Activated CD4-positive, alpha-beta T cell treated with anti-CD3 and anti-CD28 coated beads, Interleukin-2, amount 50 U/mL, for 16 hours (primary cell): ENCODE measurements at regions not wholly inside any gene's neighbourhood (a gene's known extent, or its start where the extent isn't known, plus 50 kb on each side); places are given as distances from the start of the nearest gene placed in this dataset.

Experiments used
- DNase-seq: peaks from one replicate; pipeline ENCODE4 v3.0.0-alpha.2; 2020

DNA sequence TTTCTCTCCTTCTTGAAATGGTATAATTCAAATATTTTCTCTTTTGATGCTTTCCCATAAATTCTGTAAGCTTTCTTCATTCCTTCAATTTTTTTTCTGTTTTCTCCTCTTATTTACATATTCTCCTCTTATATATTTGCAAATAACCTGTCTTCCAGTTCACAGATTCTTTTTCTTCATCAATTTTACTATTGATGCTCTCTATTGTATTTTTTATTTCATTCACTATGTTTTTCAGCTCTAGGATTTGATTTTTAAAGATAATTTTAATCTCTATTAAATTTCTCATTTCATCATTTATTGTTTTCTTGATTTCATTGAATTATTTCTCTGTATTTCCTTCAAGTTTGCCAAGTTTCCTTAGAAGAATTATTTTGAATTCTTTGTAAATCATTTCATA, 54.0 kb upstream of the PRPS1L1 start:
- no peak for DNase-seq

DNA sequence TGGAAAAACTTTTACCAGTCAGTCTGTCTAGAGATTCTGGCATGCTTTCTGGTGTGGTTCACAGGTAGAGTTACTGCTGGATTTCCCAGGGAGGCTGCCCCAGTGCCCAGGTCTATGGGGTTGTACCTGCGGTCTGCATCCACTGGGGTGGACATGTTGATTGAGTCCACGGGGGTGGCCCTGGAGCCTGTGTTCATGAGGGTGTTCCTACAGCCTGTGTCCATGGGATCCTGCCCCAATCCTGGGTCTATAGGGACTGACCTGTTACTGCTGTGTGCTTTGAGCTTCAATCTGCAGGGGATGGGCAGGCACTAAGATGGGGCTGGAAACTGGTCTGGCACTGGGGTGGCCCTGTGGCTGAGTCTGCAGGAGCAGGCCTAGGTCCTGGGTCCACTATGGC, 54.5 kb upstream of the PRPS1L1 start:
- no peak for DNase-seq

DNA sequence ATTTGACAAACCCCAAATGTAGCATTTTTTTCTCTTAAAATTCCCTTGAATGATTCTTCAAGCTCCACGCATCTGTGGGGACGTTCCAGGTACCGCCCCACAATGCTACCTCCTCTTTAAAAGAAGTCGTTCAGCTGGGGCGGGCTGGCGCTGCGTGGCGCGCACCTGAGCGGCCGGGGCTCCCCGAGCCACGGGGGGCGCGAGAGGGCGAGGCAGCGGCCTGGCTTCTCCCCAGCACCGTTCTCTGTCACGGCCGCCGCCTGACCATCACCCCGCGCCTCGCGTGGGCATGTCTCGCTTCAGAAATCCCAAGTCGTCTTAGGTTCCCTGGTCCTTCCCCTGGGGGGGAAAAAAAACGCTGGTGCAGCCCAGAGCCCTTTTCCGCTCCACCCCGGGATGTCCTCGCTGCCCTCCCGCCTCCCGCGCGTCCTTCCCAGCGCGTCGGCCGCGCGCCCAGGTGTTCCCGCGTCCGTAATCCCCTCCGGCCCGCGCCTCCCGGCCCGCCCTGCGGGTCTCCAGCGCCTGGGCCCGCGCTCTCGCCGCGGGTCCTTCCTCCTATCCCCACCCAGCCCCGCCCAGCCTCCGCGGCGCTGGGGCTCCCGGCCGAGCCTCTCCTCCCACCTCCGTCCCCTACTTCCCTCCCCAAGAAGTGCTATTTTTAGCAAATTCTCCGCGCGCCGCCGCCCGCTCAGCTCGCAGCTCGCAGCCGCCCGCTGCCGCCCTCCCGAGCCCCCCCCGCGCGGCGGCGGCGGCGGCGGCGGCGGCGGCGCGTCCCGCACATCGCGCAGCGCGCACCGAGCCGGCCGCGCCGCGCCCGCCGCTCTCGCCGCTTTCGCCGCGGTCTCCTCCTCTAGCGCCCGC, 58.7 kb upstream of the PRPS1L1 start:
- no peak for DNase-seq

DNA sequence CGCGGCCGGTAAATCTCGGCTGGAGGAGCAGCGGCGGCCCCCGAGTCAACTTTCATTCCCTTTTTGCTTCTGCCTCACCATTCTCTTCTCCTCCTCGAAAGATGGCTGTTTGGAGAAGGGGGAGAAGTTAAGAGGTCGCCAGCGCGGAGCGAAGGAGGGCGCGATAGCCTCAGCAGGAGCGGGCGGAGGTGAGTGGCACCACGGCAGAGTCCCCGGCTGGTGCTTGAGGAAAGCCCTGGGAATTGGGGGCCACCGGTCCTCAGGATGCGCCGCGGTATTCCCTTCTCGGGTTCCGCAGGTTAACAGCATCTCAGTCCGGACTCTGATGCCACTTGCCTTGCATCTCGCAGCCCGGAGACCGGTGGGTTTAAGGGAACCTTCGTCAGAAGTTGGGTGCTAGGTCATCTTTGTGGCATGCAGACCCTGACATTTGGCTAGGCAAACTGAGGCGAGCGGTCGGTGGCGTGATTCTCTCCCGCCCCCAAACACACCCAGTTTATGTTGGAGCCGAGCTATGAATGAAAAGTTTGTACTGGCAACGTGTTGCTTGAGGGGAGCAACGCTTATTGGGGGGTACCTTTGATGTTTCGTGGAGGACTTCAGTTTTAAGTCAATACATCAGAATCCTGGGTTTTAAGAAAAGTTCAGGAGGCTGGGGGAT, 59.5 kb upstream of the PRPS1L1 start:
- DNase-seq, result no peak

DNA sequence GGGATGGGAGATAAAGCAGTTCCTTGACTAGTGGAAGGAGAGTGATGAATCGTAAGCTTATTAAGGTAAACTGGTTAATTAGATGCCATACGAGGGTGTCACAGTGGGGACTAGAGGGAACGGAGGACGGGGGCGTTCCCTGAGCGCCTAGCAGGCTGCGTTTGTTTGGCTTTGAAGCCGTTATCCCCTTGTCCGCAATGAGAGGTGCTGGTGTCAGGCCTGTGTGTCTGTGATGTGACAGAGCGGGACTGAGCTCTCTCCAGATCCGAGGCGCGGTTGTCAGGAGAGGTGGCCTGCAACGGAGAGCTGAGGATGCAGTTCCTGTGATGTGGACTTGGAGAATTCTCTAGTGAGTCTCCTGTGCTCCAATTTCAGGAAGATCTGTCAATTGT, 60.0 kb upstream of the PRPS1L1 start:
- DNase-seq, result no peak

DNA sequence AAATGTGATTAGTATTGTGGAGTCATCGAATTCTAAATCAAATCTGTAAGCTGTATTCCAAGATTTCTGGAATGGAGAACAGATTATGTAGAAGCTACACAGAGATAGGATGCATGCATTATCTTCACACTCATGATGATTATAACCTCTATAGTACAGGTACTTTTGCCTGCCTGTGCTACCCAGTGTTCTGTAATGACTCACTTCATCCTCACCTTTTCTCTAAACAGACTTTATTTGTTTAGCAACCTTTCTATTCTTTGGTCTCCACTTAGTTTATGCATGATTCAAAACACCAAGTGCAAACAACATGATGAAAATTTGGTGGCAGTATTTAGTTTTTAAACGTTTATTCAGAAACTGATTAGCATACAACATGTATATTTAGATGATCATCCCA, 68.4 kb upstream of the PRPS1L1 start:
- no peak for DNase-seq

DNA sequence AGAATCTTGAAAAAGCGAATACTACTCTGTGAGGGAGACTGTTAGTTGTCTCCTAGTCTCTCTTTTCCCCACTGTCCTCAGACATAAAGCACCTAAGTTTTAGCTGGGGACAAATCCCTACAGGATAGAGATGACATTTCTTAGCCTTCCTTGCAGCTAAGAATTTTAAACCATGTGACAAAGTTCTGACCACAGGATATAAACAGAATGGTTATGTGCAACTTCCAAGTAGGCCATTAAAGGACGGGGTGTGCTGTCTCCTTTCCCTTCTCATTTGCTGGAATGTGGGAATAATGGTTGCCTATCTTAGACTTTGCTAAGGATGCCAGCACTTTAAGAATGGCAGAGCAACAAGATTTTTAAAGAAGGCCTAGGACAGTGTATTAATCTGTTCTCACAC, 74.9 kb upstream of the PRPS1L1 start:
- DNase-seq, result no peak

DNA sequence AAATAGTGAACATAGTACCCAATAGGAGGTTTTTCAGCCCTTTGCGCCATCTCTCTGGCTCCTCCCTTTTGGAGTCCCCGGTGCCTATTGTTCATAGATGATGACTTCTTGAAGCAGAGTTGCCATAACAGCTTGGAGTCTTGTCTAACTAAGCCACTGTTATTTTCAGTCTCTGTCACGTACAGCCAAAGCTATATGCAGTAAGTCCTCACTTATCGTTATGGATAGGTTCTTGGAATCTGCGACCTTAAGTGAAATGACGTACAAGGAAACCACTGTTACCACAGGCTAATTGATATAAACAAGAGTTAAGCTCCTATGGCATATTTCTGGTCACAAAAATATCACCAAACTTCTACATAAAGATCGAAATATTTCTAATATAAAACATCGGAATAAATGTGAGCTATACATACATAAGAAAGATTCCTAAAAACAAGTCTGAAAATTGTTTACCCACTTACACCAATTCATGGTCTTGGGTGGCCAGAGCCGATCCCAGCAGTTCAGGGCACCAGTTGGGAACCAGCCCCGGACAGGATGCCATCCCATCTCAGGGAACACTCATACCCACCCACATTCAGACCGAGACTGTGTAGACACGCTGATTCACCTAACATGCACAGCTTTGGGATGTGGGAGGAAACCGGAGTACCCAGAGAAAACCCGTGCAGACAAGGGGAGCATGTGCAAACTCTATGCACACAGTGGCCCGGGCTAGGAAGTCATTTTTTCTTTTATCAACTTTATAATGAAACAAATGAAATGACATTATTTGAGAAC, 76.0 kb upstream of the PRPS1L1 start:
- no peak for DNase-seq

DNA sequence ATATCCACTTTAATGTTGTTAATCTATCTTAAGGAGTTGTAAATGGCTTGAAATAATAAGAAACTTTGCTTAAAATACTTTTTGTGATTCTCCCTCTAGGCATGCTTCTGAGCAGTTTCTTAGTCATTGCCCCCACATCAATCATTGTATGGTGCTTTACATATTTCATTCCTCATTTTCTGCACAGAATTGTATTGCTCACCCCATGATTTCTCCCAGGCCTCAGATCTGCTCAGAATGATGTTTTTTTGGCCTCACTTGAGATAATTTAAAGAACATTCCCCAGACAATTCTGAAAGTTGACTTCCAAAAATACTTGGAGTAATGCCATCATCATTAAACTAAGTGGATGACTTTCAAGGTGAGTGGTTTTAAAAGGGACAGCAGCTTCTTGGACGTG, 82.1 kb upstream of the PRPS1L1 start:
- no peak for DNase-seq

DNA sequence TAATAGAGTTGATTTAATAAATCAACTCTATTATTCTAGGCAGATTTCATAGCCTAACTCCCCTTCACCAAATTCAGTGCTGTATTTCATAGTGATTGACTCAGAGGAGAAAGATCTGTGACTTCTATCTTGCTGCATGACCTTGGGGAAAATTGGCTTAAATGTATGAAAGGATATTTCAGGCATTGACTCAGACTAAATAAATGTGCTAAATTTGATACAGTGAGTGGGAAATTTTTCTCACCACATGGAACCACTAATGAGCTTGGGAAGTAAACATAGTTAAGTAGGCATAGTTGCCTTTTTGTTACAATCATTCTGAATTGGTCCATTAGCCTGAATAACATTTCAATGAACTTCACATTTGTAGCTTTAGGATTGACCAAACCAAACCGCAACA, 89.0 kb upstream of the PRPS1L1 start:
- no peak for DNase-seq

DNA sequence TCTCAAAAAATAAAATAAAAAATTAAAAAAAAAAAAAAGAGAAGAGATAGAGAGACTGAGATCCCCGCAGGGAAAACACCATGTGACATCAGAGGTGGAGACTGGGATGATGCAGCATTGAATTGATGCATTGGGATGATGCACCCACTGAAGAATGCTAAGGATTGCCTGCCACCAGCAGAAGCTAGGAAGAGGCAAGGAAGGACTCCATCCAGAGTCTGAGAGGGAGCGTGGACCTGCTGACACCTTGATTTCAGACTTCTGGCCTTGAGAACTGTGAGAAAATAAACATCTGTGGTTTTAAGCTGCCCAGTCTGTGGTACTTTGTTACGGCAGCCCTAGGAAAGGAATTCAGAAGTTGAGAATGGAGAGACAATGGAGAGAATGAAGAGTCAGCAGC, 89.8 kb upstream of the PRPS1L1 start:
- no peak for DNase-seq

DNA sequence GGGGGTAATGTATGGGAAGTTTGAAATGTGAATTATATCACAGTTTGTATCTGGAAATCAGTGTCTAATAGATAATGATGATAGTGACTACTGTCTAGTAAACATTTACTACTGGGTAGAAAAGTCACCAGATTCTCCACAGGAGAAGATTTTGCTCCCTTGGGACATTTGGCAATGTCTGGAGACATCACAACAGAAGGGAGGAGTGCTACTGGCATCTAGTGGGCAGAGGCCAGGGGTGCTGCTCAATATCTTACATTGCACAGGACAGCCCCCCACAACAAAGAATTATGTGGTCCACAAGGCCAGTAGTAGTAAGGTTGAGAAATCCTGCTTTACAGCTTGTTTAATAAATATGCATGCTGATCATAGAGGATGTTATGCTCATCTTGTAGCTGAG, 92.3 kb upstream of the PRPS1L1 start:
- DNase-seq, result no peak

DNA sequence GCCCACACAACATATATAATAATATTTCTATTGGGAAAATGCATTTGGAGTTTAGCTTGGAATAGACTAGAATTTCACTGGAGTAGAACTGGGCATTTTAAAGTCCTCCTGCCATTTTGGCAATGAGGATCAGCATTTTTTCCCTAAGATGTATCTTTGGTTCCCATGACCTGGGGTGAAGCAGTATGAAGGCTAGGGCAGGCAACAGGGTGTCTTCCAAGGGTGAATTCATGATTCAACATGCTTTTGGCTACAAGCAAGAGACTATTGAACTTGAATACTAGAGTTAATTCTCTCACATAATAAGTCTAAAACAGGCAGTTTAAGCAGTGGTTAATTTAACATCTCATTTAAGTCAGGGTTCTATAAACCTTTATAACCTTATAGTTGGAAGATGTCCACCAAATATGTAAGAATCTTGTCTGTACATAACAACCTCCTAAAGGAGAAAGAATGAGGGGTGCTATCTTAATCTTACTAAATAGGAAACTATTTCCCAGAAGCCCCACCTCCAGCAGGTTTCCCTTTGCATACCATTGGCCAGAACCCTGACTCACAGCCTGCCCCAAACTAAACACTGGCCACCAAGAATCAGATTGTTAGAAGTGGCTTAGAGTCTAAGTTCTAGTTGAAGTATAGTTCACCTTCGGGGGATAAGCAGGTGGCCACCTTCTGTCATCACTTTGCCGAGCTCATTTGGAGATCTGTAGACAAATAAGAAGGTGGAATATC, 96.0 kb upstream of the PRPS1L1 start:
- DNase-seq, result no peak

DNA sequence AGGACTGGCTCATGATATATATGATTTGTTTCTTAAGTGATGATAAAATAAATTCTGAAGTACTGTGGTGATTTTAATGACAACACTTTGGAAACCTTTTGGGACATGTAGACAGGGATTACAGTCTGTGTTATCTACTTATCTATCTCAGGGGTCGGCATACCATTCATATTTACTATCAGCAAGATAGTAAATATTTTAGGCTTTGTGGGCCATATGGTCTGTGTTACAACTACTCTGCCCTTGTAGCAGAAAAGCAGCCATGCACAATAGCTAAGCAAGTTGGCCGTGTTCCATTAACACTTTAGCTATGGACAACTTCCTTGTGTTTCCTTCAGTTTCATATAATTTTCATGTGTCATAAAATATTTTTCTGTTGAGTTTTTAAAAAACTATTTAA, 97.8 kb upstream of the PRPS1L1 start:
- no peak for DNase-seq

DNA sequence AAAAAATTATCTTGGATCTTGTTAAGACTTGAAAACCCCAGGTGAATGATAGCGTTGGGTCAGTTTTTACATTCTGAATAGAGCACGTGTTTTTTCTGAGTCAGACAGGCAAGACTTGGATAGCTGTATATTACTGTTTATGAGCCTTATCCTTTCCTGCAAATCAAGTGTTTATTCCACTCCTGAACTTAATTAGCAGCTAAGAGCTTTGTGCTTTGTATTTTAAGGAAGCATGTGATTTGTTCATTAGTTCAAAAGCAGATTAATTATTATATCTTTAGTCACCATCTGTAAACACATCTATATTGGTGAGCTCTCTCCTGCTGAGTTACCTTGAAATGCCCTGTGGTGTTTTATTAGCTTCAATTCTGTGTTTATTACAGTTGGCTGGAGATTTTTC, 98.6 kb upstream of the PRPS1L1 start:
- DNase-seq, result no peak

DNA sequence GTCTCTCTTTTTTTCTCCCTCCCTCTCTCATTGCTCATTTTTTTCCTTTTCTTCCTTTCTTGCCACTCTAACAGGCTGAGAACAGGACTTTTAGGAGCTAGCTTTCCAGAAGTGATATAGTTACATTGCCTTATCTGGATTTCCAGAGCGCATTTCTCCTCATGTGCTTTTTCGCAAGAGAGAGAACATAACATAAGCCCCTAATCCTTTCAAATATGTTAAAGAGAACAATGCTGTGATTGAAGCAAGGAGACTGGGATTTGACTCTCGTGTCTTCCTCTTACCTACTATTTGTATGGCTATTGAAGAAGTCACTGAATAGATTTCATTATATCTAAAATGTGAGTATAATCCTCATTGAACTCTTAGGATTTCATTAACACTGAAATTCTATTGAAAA, 101.2 kb upstream of the PRPS1L1 start:
- no peak for DNase-seq

DNA sequence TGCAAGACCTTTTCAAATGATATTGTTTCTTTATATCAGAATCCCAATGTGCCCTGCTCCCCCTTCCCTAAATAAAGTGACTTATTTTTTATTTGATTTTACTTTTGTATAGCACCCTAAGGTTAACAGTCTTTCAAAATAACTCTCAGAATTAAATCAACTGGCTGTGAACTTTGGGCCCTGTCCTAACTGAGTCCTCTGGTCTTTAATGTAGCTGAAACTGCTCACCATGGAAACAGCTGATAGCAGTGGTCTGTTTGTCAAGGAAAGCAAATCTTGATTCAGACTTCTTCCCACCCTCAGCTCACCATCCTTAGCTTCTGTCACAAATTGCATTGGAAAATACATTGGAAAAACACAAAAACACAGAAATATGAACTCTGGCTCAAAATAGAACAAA, 105.2 kb upstream of the PRPS1L1 start:
- DNase-seq, result no peak

DNA sequence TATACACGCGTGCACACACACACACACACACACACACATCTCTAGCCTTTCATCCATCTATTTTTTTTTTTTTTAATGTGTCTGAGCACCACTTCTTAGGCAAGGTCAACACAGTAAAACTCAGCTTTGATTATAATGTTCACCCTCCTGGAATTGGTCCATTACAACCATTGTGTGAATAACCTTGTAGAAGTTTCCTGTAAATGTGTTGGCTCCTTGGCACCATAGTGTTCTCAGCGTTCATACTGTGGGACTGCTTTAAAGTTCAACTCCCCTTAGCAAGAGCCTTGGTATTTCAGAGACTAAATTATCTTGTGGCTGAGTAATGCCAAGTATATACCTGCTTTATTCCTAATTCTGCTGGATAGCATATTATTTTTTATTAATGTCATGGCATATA, 106.3 kb upstream of the PRPS1L1 start:
- DNase-seq, result no peak

DNA sequence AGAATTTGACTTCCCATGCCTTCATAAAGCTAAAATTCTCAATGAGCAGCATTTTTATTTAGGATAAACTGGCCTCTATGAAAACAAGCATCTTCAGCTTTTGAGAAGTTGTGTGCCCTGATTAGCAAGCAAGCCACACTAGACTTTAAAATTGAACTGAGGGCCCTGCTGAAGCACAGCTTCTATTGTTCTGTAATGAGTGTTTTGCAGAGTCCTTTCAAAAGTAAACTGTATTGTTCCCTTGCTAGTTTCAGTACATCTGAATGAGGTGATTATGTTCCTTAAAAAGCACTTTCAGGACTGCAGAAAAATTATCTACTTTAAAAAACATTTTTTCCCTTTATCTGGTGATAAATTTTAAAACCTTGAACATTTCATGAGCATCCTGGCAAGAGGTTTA, 113.3 kb upstream of the PRPS1L1 start:
- no peak for DNase-seq

DNA sequence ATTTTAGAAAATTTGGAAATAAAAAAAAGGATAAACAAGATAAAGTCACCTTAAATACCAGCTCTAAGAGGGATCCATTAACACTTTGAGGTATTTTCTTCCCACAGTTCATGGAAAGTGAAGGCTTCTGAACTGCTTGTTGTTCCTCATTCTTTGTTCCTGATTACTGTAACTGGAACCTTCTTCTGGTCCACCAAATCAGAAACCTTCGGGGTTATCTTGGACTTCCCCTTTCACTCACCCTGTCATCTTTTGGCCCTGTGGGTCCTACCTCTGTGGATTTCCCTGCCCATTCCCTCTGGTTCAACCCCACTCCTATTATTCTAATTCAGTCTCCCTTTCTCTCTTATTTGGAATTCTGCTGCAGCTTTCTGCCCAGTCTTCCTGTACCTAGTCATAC, 116.5 kb upstream of the PRPS1L1 start:
- no peak for DNase-seq

DNA sequence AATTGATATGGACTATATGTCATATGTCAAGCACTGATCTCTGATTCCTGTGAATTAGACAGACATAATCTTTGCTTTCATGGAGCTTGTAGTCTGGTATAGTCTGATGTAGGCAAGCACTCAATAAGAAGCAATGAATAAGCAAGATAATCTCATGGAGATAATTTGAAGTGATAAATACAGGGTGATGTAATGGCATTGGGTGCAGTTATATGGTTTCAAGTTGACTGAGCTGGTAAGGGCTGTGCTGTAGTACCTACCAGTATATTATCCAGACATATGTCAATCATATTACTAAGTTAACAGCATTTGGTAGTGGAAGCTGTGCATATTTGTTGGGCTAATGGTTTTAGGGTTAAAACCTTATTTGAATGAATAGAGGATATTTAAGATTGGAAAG, 117.5 kb upstream of the PRPS1L1 start:
- DNase-seq, result peak; percentile 10

DNA sequence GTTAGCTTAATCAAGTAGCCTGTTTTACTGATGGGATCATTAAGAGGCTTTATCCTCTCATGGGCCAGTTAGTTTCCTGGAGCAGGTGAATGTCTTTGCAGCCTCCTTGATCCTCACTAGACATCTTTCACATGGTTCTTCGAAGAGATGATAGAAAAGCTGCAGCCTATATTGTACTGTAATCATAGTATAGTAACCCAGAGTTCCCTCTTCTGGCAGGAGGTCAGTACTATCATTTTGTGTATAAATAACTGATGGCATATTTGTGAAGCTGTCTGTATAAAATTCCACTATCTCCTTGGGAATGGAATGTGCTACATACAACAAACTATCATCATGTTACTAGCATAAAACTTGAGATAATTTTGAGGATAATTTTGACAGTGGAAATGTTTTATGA, 123.8 kb upstream of the PRPS1L1 start:
- DNase-seq, result no peak

DNA sequence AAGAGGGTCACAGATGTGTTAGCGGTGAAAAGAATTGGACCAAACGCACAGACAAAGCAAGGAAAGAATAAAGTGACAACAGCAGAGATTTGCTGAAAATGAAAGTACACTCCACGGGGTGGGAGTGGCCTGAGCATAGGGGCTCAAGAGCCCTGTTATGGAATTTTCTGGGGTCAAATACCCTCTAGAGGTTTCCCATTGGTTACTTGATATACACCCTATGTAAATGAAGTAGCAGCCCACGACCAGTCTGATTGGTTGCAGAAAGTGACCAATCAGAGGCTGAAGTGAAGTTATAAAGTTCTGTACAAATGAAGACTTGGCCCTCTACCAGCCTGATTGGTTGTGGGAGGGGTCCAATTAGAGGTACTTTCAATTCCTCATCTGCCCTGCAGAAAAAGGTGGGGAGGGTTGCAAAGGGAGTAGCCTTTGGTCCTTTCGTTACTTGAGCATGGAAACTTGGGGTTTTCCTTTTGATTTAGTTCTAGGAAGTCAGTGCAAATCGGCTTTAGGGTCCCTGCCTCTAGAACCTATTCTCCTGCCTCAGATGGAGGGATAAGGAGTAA, 125.6 kb upstream of the PRPS1L1 start:
- no peak for DNase-seq
